ENCODE measurements at regions not wholly inside any gene's neighbourhood (a gene's known extent, or its start where the extent isn't known, plus 50 kb on each side); places are given as distances from the start of the nearest gene placed in this dataset.
"Not testable (repeated sequence)": the region's sequence is repeated elsewhere in the genome, so short reads cannot be mapped to it uniquely, and the experiment has no call there.

DNA sequence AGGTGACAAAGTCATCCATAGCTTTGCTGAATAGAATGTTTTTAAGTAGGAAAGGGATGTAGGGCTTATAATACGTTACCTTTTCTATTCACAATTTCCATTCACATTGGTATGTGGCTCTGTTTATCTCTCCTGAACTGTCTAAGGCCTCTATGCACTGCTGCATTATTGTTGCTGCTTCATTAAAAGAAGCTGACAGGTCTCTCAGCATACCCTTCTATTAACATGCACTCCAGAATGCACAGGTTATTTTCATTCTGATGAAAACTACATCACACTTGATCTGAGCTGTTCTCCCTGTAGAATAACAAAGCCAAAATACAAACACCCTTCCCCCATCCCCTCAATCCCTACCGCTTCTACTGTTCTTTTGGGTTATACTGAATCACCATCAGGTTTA, 399.3 kb downstream of the TBC1D32 start:
- in situ Hi-C loops (cut with MboI; ENCODE audit: low pct_unique_long_range_greater_than_20kb, low sequenced_read_pairs) = no loop called here
- DNase-seq = no peak

DNA sequence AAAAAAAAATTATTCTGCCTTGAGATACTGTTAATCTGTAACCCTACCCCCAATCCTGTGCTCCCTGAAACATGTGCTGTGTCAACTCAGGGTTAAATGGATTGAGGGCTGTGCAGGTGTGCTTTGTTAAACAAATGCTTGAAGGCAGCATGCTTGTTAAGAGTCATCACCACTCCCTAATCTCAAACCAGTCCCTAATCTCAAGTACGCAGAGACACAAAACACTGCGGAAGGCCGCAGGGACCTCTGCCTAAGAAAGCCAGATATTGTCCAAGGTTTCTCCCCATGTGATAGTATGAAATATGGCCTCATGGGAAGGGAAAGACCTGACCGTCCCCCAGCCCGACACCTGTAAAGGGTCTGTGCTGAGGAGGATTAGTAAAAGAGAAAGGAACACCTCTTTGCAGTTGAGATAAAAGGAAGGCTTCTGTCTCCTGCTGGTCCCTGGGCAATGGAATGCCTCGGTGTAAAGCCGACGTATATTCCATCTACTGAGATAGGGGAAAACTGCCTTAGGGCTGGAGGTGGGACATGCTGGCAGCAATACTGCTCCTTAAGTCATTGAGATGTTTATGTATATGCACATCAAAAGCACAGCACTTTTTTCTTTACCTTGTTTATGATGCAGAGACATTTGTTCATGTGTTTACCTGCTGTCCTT, 402.6 kb downstream of the TBC1D32 start:
- in situ Hi-C loops (cut with MboI; ENCODE audit: low pct_unique_long_range_greater_than_20kb, low sequenced_read_pairs); DNase-seq: not testable (repeated sequence)

DNA sequence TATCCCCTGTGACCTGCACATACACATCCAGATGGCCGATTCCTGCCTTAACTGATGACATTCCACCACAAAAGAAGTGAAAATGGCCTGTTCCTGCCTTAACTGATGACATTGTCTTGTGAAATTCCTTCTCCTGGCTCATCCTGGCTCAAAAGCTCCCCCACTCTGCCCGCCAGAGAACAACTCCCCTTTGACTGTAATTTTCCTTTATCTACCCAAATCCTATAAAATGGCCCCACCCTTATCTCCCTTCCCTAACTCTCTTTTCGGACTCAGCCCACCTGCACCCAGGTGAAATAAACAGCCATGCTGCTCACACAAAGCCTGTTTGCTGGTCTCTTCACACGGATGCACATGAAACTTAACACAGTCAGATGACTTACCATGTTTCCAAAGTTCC, 403.8 kb downstream of the TBC1D32 start:
- DNase-seq; in situ Hi-C loops (cut with MboI; ENCODE audit: low pct_unique_long_range_greater_than_20kb, low sequenced_read_pairs): not testable (repeated sequence)

DNA sequence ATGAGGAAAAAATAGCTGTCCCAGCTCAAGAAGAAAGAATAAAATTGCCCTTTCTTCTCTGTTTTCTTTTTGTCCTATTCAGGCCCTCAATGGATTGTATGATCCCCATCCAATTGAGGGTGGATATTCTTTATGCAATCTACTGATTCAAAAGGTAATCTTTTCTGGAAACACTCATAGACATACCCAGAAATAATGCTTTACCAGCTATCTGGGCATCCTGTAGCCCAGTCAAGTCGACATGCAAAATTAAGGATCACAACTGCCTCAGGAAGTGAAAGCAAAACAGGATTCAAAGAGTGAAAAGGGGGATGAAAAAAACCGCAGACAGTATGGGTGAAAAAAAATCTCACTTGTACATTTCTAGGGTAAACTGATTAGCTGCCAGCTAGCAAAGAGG, 410.1 kb downstream of the TBC1D32 start:
- DNase-seq = no peak
- in situ Hi-C loops (cut with MboI; ENCODE audit: low pct_unique_long_range_greater_than_20kb, low sequenced_read_pairs) = no loop called here

DNA sequence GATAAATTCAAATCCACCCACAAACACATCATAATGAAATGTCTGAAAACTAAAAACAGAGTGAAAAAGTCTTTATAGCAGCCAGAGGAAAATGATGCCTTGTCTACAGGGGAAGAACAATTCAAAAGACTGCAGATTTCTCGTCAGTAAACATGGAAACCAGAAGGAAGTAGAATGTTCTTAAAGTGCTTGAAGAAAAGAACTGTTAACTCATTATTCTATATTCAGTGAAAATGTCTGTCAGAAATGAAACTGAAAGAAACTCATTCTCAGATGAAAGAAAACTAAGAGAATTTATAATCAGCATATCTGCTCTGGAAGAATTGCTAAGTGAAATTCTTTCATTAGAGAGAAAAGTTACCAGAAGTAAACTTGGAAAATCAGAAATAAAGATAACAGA, 416.1 kb downstream of the TBC1D32 start:
- no peak for DNase-seq
- in situ Hi-C loops (cut with MboI; ENCODE audit: low pct_unique_long_range_greater_than_20kb, low sequenced_read_pairs) = no loop called here

DNA sequence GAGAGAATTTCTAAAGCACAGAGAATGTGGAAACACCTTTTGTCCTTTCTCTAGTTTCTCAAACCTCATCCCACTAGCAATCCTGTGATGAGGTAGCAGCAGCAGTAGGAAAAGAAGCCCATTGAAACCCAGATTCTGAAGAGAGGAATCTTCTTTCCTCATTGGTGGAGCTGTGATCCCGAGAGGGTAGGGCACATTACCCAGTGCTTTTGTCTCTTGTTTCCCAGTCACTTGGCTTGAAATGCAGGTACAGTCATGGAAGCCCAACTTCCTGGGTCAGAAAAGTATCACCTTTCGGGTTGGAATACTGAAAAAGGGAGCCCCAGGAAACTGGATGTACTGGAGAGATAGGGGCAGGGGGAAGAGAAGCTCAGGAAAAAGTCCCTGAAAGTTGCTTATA, 417.4 kb downstream of the TBC1D32 start:
- in situ Hi-C loops (cut with MboI; ENCODE audit: low pct_unique_long_range_greater_than_20kb, low sequenced_read_pairs) = no loop called here
- no peak for DNase-seq

DNA sequence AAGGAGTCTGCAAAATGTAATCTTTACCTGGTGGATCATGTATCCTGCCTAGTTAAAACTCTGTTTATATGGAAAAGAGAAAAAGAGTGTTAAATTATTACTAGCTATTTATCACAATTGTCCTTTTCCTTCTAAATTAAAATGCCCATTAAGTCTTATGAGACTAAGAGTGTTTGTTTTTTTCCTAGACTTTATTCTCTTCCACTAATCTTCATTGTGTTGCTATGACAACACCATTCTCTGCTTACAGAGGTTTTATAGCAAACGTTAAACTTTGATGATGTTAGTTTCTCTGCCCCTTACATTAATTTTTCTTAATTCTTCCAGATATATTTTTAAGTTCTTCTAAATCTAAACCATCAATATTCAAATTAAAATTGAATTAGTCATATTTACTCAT, 420.8 kb downstream of the TBC1D32 start:
- no peak for DNase-seq
- in situ Hi-C loops (cut with MboI; ENCODE audit: low pct_unique_long_range_greater_than_20kb, low sequenced_read_pairs) = no loop called here

DNA sequence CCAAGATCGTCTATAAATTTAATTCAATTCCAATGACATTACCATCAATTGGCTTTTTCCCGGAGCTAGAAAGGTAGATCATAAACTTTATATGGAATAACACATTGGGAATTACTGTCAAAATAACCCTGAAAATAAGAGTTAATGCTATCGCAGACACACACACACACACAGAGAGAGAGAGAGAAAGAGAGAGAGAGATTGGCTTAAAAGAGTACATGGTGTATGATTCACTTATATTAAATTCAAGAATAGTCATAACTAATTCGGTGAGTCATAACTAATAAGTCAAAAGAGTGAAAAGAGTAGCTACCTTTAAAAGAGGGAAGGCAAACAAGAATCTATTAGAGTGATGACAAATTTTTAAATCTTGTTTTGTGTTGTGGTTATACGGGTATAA, 425.5 kb downstream of the TBC1D32 start:
- DNase-seq = no peak

DNA sequence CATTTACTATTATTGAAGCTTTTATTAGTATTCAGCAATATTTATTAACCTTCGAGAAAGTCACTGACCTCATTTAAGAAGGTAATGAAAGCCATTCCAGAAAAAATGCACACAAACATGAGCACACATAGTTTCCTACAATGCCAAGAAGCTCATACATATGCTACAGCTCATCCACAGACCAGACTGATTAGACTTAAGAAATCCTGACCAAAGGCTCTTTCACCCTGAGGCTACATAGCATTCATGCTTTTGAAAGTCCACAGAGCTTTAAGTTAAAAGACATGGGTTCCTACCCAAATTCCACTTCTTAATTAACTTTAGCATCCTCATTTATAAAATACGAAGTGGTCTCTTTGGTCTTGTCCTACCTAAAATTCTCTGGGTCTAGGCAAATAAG, 430.4 kb downstream of the TBC1D32 start:
- in situ Hi-C loops (cut with MboI; ENCODE audit: low pct_unique_long_range_greater_than_20kb, low sequenced_read_pairs) = no loop called here
- DNase-seq = no peak

More for the DNA sequence above, 425.5 kb downstream of the TBC1D32 start:
- in situ Hi-C loops (cut with MboI; ENCODE audit: low pct_unique_long_range_greater_than_20kb, low sequenced_read_pairs) = no loop called here

DNA sequence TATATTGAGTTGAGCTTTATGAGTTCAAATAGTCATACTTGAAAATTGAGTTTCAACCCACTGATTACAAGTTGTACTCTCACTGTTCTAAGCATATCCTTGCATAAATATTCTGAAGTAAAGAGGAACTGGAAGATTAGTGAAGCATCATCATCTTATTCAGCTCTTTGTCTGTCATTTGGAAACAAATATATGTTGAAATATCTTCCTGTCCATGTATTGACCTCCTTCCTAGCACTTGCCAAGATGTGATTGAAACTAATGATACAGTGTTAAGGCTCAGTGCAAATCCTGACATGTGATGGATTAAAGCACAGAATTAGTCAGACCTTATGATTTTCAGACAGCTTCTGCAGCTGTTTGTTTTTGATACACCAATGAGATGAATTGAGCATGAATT, 434.3 kb downstream of the TBC1D32 start:
- DNase-seq = no peak

DNA sequence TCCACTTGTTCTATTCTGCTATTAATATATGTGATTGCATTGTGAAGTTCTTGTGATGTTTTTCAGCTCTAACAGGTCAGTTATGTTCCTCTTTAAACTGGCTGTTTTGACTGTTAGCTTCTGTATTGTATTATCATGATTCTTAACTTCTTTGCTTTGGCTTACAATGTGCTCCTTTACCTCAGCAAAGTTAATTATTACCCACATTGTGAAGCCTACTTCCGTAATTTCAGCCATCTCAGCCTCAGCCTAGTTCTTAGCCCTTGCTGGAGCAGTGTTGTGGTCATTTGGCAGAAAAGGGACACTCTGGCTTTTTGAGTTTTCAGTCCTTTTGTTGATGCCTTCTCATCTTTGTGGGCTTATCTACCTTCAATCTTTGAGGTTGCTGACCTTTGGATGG, 440.2 kb downstream of the TBC1D32 start:
- in situ Hi-C loops (cut with MboI; ENCODE audit: low pct_unique_long_range_greater_than_20kb, low sequenced_read_pairs) = no loop called here
- DNase-seq = no peak

More for the DNA sequence above, 434.3 kb downstream of the TBC1D32 start:
- in situ Hi-C loops (cut with MboI; ENCODE audit: low pct_unique_long_range_greater_than_20kb, low sequenced_read_pairs) = no loop called here

DNA sequence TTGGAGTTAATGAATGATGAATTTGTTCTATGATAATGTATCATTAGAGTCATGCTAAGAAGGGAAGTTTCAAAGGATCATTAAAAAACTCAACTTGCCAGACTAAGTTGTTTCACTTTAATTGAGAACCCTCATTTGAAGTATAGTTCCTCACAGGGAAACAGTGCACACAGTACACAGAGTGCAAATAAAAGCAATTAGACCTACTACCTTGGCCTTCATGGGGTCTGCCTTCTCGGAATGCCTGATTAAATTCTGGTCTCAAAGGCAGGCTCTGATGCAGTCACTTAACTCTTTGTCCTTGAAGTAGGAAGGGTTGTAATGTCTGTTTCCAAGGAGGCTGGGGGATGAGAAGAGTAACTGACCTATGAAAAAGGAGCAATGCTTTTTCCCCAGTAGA, 457.3 kb downstream of the TBC1D32 start:
- in situ Hi-C loops (cut with MboI; ENCODE audit: low pct_unique_long_range_greater_than_20kb, low sequenced_read_pairs) = no loop called here
- no peak for DNase-seq

DNA sequence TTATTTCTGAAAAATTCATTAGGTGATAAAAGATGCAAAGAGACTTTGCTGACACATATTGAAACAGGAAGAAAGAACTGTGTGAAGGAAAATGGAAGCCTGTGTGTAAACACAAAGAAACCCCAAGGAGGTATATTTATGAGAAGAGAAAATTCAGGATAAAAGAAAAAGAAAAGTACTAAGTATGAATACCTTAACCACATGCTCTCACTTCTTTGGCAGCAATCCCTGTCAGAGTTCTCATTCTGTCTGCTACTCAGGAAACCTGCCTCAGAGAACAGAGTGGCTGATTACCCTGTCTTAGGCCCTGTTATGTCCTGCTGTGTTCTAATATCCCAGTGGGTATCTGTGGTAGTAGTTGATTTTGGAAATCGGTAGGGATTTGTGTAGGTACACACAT, 457.9 kb downstream of the TBC1D32 start:
- in situ Hi-C loops (cut with MboI; ENCODE audit: low pct_unique_long_range_greater_than_20kb, low sequenced_read_pairs) = no loop called here
- DNase-seq = no peak

DNA sequence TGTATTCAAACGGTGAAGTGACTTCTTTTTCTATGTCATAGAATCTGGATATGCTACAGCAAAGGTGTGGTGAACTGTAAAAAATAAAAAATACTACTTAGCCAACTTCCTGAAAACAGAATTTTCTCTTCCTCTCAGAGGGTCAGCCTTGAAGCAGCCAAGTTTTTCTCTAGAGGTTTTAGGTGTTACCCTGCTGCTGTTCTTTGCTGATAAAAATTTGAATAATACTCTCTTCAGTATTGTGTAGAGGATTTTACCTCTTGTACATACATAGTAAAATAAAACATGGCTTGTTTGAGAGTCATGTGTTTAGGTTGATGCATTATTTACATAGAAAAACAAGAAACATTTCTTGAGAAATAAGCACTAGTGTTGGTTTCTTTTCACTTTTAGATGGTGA, 458.4 kb downstream of the TBC1D32 start:
- no peak for DNase-seq
- in situ Hi-C loops (cut with MboI; ENCODE audit: low pct_unique_long_range_greater_than_20kb, low sequenced_read_pairs) = no loop called here

DNA sequence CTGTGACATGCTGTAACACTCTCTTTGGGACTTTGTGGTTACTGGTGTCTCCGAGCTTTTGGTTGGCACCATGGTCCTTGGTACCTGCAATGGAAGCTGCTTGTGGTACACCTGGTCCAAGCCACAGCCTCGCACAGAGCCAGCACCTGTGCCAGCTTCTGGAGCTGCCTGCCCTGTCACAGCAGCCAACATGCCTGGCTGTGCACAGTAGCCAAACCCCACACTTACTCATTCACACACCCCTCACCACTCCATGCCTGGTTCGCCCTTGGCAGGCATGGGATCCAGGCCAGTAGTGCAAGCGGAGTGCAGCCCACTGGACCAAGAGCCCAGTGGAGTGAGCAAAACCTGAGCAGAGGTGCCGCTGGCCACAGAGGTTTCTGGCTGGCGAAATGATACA, 459.9 kb downstream of the TBC1D32 start:
- no peak for DNase-seq
- in situ Hi-C loops (cut with MboI; ENCODE audit: low pct_unique_long_range_greater_than_20kb, low sequenced_read_pairs) = no loop called here

DNA sequence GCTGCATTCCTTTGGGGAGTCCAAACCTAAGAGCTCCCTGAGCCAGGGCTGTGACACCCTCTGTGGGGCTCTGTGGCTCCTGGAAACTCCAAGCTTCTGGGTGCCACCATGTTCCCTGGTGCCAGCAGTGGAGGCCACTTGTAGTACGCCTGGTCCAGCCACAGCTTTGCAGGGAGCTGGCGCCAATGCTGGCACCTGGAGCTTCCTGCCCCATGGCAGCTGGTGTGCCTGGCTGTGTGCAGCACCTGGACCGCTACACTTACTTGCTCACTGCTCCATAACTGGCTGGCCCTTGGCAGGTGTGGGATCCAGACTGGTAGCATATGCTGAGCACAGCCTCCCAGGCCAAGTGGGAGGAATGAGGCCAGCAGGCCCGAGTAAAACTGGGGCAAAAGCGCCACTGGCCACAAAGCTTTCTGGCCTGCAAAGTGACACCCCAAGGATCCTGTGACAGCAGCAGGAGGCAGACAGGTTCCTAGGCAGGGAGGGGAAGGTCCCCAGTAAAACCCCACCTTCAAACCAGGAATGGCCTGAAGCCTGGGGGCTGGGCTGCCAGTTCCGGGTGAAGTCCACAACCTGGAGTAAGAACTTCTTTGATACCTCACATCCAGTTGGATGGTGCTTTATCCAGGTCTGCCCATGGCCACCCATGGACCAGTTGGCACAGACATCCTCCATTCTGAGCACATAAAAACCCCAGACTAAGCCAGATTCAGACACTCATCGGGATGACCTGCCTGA, 461.0 kb downstream of the TBC1D32 start:
- DNase-seq = no peak
- in situ Hi-C loops (cut with MboI; ENCODE audit: low pct_unique_long_range_greater_than_20kb, low sequenced_read_pairs) = no loop called here

DNA sequence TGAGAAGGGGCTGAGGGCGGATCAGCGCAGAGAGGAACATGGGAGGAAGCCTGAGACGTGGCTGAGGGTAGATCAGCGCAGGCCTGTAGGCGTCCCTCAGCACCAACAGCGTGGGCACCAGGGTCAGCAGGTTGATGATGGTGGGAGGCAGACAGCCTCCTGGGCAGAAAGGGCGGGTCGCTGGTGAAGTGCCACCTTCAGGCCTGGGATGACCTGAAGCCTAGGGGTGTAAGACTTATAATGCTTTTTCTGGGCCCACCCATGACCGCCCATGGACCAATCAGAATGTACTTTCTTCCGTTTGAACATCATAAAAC, 462.1 kb downstream of the TBC1D32 start:
- no peak for DNase-seq
- in situ Hi-C loops (cut with MboI; ENCODE audit: low pct_unique_long_range_greater_than_20kb, low sequenced_read_pairs) = no loop called here

DNA sequence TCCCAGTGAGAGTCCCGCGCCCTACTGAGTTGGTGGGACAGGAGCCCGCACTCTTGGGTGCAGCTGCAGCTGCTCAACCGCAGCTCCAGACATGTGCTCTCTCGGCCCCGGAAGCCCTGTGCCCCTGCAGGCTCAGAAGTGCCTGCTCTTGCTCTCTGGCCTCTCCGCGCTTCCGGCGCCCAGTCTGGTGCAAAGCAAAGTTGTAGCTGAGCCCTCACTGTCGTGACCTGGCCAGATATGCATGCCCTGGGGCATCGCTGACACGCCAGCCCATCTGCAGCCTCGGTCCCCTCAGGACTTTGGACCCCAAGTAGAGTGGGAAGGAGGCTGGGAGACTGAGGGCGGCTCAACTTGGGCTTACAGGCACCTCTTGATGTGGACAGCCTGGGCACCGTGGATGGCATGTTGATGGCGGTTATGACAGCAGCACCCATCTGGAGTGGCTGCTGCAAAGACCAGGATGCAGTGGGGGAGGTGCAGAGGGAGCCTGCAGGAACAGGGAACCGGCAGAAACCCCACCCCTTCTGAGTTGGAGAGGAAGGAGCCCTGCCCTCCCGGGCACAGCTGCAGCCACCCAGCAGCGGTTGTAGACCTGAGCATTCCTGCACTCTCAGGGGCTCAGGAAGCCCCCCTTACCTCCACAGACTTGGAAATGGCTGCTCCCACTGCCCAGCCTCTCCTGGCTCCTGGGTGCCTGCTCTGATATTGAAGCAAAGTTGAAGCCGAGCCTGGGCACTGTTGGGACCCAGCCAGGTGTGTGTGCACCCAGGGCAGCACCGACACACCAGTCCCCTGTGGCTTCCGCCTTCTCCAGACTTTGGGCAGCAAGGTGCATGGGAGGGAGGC, 462.6 kb downstream of the TBC1D32 start:
- in situ Hi-C loops (cut with MboI; ENCODE audit: low pct_unique_long_range_greater_than_20kb, low sequenced_read_pairs) = no loop called here
- DNase-seq = no peak

DNA sequence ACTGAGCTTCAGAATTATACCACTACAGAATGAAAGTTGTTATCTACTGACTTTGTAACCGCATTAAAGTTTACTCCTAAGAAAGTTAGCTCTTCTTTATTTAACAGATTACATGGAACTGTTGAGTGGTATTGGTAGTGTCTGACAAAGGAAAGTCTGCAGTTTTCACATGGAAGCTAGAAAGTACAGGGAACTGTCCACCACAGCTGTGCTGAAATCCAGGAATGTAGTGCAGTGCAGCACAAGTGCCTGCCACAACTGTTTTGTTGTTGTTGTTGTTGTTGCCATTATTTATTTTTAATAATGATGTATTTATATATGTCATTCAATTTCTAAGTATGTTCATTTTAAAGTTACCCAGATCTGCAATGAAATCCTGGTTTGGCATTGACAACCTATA, 464.9 kb downstream of the TBC1D32 start:
- in situ Hi-C loops (cut with MboI; ENCODE audit: low pct_unique_long_range_greater_than_20kb, low sequenced_read_pairs) = no loop called here

DNA sequence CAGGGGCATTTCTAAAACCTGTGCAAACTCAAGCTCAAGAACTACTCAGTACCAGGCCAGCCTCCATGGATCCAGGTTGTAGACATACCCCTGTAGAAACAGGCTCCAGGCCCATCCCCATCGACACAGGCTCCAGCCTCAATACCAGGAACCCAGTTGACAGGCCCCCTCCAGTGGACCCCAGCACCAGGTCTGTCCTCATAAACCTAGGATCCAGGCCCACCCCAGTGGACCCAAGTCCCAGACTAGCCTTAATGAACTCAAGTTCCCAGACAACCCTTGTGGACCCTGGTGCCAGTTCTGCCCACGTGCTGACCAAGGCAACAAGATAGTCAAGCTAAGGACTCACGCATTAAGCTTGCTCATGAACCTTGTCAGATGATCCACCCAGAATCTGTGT, 476.9 kb downstream of the TBC1D32 start:
- in situ Hi-C loops (cut with MboI; ENCODE audit: low pct_unique_long_range_greater_than_20kb, low sequenced_read_pairs) = no loop called here
- DNase-seq = no peak

More for the DNA sequence above, 464.9 kb downstream of the TBC1D32 start:
- DNase-seq = no peak

All from KBM-7 (cell line).